Mucosa of rectum (tissue), 2 donors: ENCODE measurements at regions not wholly inside any gene's neighbourhood (a gene's known extent, or its start where the extent isn't known, plus 50 kb on each side); places are given as distances from the start of the nearest gene placed in this dataset.
"Not testable (repeated sequence)": the region's sequence is repeated elsewhere in the genome, so short reads cannot be mapped to it uniquely, and the experiment has no call there.

Experiments used
- H3K27ac ChIP-seq, 2 donors: one replicate each; pipeline ENCODE4 v1.7.0; 2013; ENCODE audit warnings: inconsistent platforms in 2 of 2, low read depth in 2 of 2, low read length in 2 of 2
- H3K27me3 ChIP-seq, 2 donors: one replicate each; pipeline ENCODE4 v1.7.0; 2013; ENCODE audit warnings: low read length in 2 of 2; ENCODE audit not compliant: control insufficient read depth in 2 of 2, insufficient read depth in 2 of 2
- H3K36me3 ChIP-seq, 2 donors: one replicate each; pipeline ENCODE4 v1.7.0; 2013; ENCODE audit warnings: low read length in 2 of 2; ENCODE audit not compliant: control insufficient read depth in 2 of 2, insufficient read depth in 2 of 2
- H3K4me1 ChIP-seq, 2 donors: one replicate each; pipeline ENCODE4 v1.7.0; 2013; ENCODE audit warnings: low read length in 2 of 2, mild to moderate bottlenecking in 1 of 2; ENCODE audit not compliant: control insufficient read depth in 2 of 2, insufficient read depth in 2 of 2
- H3K4me3 ChIP-seq, 2 donors: one replicate each; pipeline ENCODE4 v1.7.0; 2013; ENCODE audit warnings: low read length in 2 of 2
- H3K9ac ChIP-seq, 2 donors: one replicate each; pipeline ENCODE4 v1.7.0; 2013; ENCODE audit warnings: low read length in 2 of 2, low read depth in 1 of 2, mild to moderate bottlenecking in 1 of 2
- H3K9me3 ChIP-seq, 2 donors: one replicate each; pipeline ENCODE4 v1.7.0; 2013; ENCODE audit warnings: low read length in 2 of 2; ENCODE audit not compliant: control insufficient read depth in 2 of 2
- donor health status: healthy.
- donor health status: Normal muscosa, but diverticular disease.

- no peak overlapping the region for H3K4me3 ChIP-seq
- H3K9me3 ChIP-seq: no peaks in the 10 kb centered on the region
- no peaks in the 10 kb centered on the region for H3K36me3 ChIP-seq
- H3K27me3 ChIP-seq: peaks cover 2 to 3% of the 10 kb centered on the region in 2 donors
- no peak overlapping the region for H3K27ac ChIP-seq
- no peaks in the 10 kb centered on the region for H3K4me1 ChIP-seq
- no peak overlapping the region for H3K9ac ChIP-seq
Measured at GRCh38 chr3:43236008-43236407, 50.3 kb upstream of the SNRK start.

GRCh38 chr3:43233062-43233461 lies 53.3 kb upstream of the SNRK start:
- no peaks in the 10 kb centered on the region for H3K4me1 ChIP-seq
- no peak overlapping the region for H3K27ac ChIP-seq
- no peaks in the 10 kb centered on the region for H3K36me3 ChIP-seq
- no peak overlapping the region for H3K4me3 ChIP-seq
- H3K27me3 ChIP-seq: peaks cover 2 to 3% of the 10 kb centered on the region in 2 donors
- no peaks in the 10 kb centered on the region for H3K9me3 ChIP-seq
- H3K9ac ChIP-seq: no peak overlapping the region

DNA sequence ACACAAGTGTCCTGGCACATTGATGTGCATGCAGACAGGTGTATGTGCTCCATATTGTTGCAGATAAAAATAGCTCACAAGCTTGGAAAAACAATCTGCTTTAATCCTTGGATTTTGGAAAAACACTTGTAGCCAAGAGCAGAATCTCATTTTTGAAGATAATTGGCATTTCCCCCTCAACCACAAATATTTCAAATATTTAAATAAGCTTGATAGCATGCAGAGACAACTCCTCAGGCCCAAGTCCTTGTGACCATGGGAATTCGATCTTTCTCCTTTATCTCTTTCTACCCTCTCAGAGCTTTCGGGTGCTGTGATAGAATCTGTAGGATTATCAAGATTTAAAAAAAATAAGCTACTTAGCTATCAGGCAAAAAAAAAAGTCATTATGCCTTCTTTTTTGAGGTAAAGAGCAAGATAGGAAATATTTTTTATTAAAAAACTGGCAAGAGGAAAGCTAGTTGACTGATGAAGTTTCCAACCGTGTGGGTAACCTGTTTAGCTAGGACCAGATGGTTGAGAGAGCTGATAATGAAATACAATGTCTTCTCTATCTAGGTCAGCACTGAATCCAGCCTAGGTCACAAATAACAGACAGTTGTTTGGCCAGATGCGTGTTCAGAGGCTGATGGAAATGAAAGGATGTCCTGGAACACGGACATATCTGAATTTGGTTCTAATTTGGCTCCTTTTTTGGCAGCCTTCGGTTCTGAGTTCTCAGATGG lies 54.9 kb upstream of the SNRK start:
- Histone ChIP-seq H3K27ac (no peak overlapping the region), H3K36me3 (no peaks in the 10 kb centered on the region), H3K4me3 (no peak overlapping the region), H3K27me3 (peaks cover 0 to 3% of the 10 kb centered on the region in 2 donors), H3K9me3 (no peaks in the 10 kb centered on the region), H3K9ac (no peak overlapping the region), H3K4me1 (no peaks in the 10 kb centered on the region)

- H3K27me3 ChIP-seq, H3K36me3 ChIP-seq, H3K27ac ChIP-seq, H3K9ac ChIP-seq, H3K4me3 ChIP-seq, H3K4me1 ChIP-seq, H3K9me3 ChIP-seq: not testable (repeated sequence)
Measured at GRCh38 chr3:43229865-43230264, 56.5 kb upstream of the SNRK start.

GRCh38 chr3:43227685-43228084 lies 58.7 kb upstream of the SNRK start:
- not testable (repeated sequence) for H3K27me3 ChIP-seq, H3K36me3 ChIP-seq, H3K9ac ChIP-seq, H3K4me3 ChIP-seq, H3K9me3 ChIP-seq, H3K4me1 ChIP-seq, H3K27ac ChIP-seq

GRCh38 chr3:43224405-43225073 lies 61.8 kb upstream of the SNRK start:
- no peak overlapping the region for H3K27ac ChIP-seq
- no peaks in the 10 kb centered on the region for H3K4me1 ChIP-seq
- H3K36me3 ChIP-seq: no peaks in the 10 kb centered on the region
- no peaks in the 10 kb centered on the region for H3K9me3 ChIP-seq
- H3K4me3 ChIP-seq: no peak overlapping the region
- no peak overlapping the region for H3K9ac ChIP-seq
- H3K27me3 ChIP-seq: no peaks in the 10 kb centered on the region

GRCh38 chr3:43223670-43224364 lies 62.5 kb upstream of the SNRK start:
- Histone ChIP-seq H3K9me3 (no peaks in the 10 kb centered on the region), H3K9ac (no peak overlapping the region), H3K27me3 (no peaks in the 10 kb centered on the region), H3K36me3 (no peaks in the 10 kb centered on the region), H3K4me3 (no peak overlapping the region), H3K27ac (no peak overlapping the region), H3K4me1 (no peaks in the 10 kb centered on the region)

DNA sequence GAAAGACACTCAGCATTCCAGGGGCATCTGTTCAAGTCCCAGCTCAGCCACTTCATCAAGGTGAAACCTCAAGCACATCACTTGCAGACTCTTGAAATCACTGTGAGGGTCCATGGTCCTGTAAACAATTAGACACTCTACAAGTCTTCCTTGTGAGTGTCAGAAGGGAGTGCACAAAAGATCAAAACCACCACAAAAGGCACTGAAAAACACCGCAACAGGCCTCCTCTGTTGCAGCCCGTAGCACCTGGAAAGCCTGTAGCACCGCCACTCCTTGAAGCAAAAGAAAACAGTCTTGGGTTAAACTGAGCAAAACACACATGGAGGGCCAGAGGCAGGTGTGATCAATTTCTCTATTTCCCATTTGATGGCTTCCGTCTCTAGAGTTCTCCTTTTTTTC lies 63.8 kb upstream of the SNRK start:
- no peak overlapping the region for H3K27ac ChIP-seq
- no peaks in the 10 kb centered on the region for H3K36me3 ChIP-seq
- no peak overlapping the region for H3K4me3 ChIP-seq
- H3K27me3 ChIP-seq: no peaks in the 10 kb centered on the region
- H3K4me1 ChIP-seq: no peaks in the 10 kb centered on the region
- no peaks in the 10 kb centered on the region for H3K9me3 ChIP-seq
- no peak overlapping the region for H3K9ac ChIP-seq

GRCh38 chr3:43221076-43221475 lies 65.3 kb upstream of the SNRK start:
- Histone ChIP-seq H3K4me3 (no peak overlapping the region), H3K27me3 (no peaks in the 10 kb centered on the region), H3K36me3 (no peaks in the 10 kb centered on the region), H3K9me3 (no peaks in the 10 kb centered on the region), H3K4me1 (no peaks in the 10 kb centered on the region), H3K9ac (no peak overlapping the region), H3K27ac (no peak overlapping the region)

DNA sequence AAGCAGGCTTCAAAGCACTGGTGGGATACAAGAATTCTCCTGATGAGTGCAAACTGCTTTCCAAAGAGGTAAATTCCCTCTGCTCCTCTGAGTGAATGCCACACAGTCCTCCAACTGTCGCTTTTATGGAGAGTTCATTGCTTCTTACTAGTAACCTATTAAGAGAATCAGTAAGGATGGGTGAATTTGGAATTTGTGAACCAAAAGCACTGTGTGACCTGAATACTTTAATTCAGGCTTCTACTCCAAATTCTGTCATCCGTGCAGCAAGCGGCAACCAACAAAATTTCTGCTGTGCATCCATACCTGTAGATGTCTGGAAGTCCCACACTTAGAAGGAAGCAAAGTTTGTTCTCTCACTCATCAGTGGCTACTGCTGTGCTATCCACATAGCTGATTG lies 66.7 kb upstream of the SNRK start:
- Histone ChIP-seq H3K9ac (no peak overlapping the region), H3K4me1 (no peaks in the 10 kb centered on the region), H3K9me3 (no peaks in the 10 kb centered on the region), H3K36me3 (no peaks in the 10 kb centered on the region), H3K4me3 (no peak overlapping the region), H3K27ac (no peak overlapping the region), H3K27me3 (peaks cover 0 to 2% of the 10 kb centered on the region in 2 donors)
